Liver (tissue), 8 donors: ENCODE measurements at regions not wholly inside any gene's neighbourhood (a gene's known extent, or its start where the extent isn't known, plus 50 kb on each side); places are given as distances from the start of the nearest gene placed in this dataset.

Experiments
- DNase-seq: peaks from one replicate; pipeline ENCODE4 v3.0.0-alpha.2; 2017; ENCODE audit warnings: low spot score
- H3K27ac ChIP-seq, 2 donors: one replicate each; pipeline ENCODE4 v1.7.0; 2013; ENCODE audit warnings: inconsistent platforms in 2 of 2, low read length in 2 of 2, control low read depth in 1 of 2, low read depth in 1 of 2, mild to moderate bottlenecking in 1 of 2
- H3K27me3 ChIP-seq, 4 donors: one replicate each; pipeline versions ENCODE4 v1.6.1 to v1.7.0; 2013; ENCODE audit warnings: low read length in 3 of 4, inconsistent platforms in 1 of 4, mild to moderate bottlenecking in 1 of 4, moderate library complexity in 1 of 4; ENCODE audit not compliant: control insufficient read depth in 4 of 4, insufficient read depth in 4 of 4
- H3K36me3 ChIP-seq, 4 donors: one replicate each; pipeline versions ENCODE4 v1.6.1 to v1.7.0; 2013; ENCODE audit warnings: low read length in 3 of 4, mild to moderate bottlenecking in 3 of 4, low read depth in 1 of 4, moderate library complexity in 1 of 4; ENCODE audit not compliant: control insufficient read depth in 4 of 4, insufficient read depth in 3 of 4
- H3K4me1 ChIP-seq, 4 donors: one replicate each; pipeline versions ENCODE4 v1.6.1 to v1.7.0; 2013; ENCODE audit warnings: low read length in 3 of 4, mild to moderate bottlenecking in 3 of 4, moderate library complexity in 1 of 4; ENCODE audit not compliant: control insufficient read depth in 4 of 4, insufficient read depth in 4 of 4
- H3K4me3 ChIP-seq, 3 donors: one replicate each; pipeline versions ENCODE4 v1.6.1 to v1.7.0; 2013; ENCODE audit warnings: low read length in 3 of 3, control low read depth in 1 of 3, low read depth in 1 of 3, mild to moderate bottlenecking in 1 of 3
- H3K9ac ChIP-seq, 2 donors: one replicate each; pipeline ENCODE4 v1.7.0; 2013; ENCODE audit warnings: low read length in 2 of 2, mild to moderate bottlenecking in 2 of 2, moderate library complexity in 2 of 2, control low read depth in 1 of 2, low read depth in 1 of 2
- H3K9me3 ChIP-seq, 4 donors: one replicate each; pipeline versions ENCODE4 v1.6.1 to v1.7.0; 2013; ENCODE audit warnings: low read length in 3 of 4; ENCODE audit not compliant: control insufficient read depth in 4 of 4
- EGR1 ChIP-seq, 2 donors: IDR thresholded peaks; 2 replicates each; pipeline ENCODE4 v1.6.1; 2016 to 2018; ENCODE audit warnings: antibody characterized with exemption in 2 of 2, low read depth in 2 of 2
- FOXA1 ChIP-seq: IDR thresholded peaks from 2 replicates; pipeline ENCODE4 v1.6.1; 2016; ENCODE audit warnings: antibody characterized with exemption
- FOXA2 ChIP-seq: IDR thresholded peaks from 2 replicates; pipeline ENCODE4 v1.6.1; 2016; ENCODE audit warnings: antibody characterized with exemption
- GABPA ChIP-seq, 2 donors: IDR thresholded peaks in 1 of 2; conservative IDR thresholded peaks in 1 of 2; 2 replicates each; pipeline ENCODE4 v1.6.1; 2016; ENCODE audit warnings: antibody characterized with exemption in 2 of 2, mild to moderate bottlenecking in 1 of 2, moderate library complexity in 1 of 2
- HNF4A ChIP-seq, 2 donors: conservative IDR thresholded peaks; 2 replicates each; pipeline ENCODE4 v1.6.1; 2016; ENCODE audit warnings: antibody characterized with exemption in 2 of 2, mild to moderate bottlenecking in 2 of 2
- HNF4G ChIP-seq: IDR thresholded peaks from 2 replicates; pipeline ENCODE4 v1.6.1; 2016; ENCODE audit warnings: antibody characterized with exemption
- JUND ChIP-seq, 2 donors: IDR thresholded peaks; 2 replicates each; pipeline ENCODE4 v1.6.1; 2016; ENCODE audit warnings: antibody characterized with exemption in 2 of 2
- MAX ChIP-seq: IDR thresholded peaks from 2 replicates; pipeline ENCODE4 v1.6.1; 2016; ENCODE audit warnings: antibody characterized with exemption
- NR2F2 ChIP-seq: IDR thresholded peaks from 2 replicates; pipeline ENCODE4 v1.6.1; 2016; ENCODE audit warnings: antibody characterized with exemption
- RAD21 ChIP-seq, 2 donors: IDR thresholded peaks; 2 replicates each; pipeline ENCODE4 v1.6.1; 2016; ENCODE audit warnings: antibody characterized with exemption in 2 of 2, mild to moderate bottlenecking in 2 of 2
- RXRA ChIP-seq, 2 donors: IDR thresholded peaks; 2 replicates each; pipeline ENCODE4 v1.6.1; 2017 to 2018; ENCODE audit warnings: antibody characterized with exemption in 2 of 2, mild to moderate bottlenecking in 1 of 2
- SP1 ChIP-seq: IDR thresholded peaks from 2 replicates; pipeline ENCODE4 v1.6.1; 2018; ENCODE audit warnings: antibody characterized with exemption, mild to moderate bottlenecking
- TAF1 ChIP-seq: conservative IDR thresholded peaks from 2 replicates; pipeline ENCODE4 v1.6.1; 2016; ENCODE audit warnings: antibody characterized with exemption, mild to moderate bottlenecking
- YY1 ChIP-seq: IDR thresholded peaks from 2 replicates; pipeline ENCODE4 v1.6.1; 2016; ENCODE audit warnings: antibody characterized with exemption, mild to moderate bottlenecking
- WGBS: extraction: QIAGEN DNeasy Blood & Tissue Kit; methylation state at CpG from one replicate; pipeline ENCODE4 v1.1.7; 2013; 5-methylcytosine and 5-hydroxymethylcytosine counted together
- TF ChIP-seq, protein P1 (sequence below): IDR thresholded peaks from 2 replicates; pipeline ENCODE4 v1.6.1; 2016; ENCODE audit warnings: antibody characterized with exemption, mild to moderate bottlenecking
- TF ChIP-seq, protein P2 (sequence below): IDR thresholded peaks from 2 replicates; pipeline ENCODE4 v1.6.1; 2016; ENCODE audit warnings: antibody characterized with exemption
- TF ChIP-seq, protein P3 (sequence below): IDR thresholded peaks from 2 replicates; pipeline ENCODE4 v1.6.1; 2016; ENCODE audit warnings: antibody characterized with exemption
- TF ChIP-seq, protein P4 (sequence below): fragments of 150-350 bp; IDR thresholded peaks from 2 replicates; pipeline ENCODE4 v1.5.1; 2017; ENCODE audit warnings: improper control_type of control experiment, low read depth, low read length; ENCODE audit not compliant: missing input control
- donor health status: healthy.
- donor health status: healthy.
- donor health status: healthy.
- donor health status: healthy.
- donor health status: healthy.

- no peak for TF ChIP-seq TAF1
- TF ChIP-seq, protein P1, sequence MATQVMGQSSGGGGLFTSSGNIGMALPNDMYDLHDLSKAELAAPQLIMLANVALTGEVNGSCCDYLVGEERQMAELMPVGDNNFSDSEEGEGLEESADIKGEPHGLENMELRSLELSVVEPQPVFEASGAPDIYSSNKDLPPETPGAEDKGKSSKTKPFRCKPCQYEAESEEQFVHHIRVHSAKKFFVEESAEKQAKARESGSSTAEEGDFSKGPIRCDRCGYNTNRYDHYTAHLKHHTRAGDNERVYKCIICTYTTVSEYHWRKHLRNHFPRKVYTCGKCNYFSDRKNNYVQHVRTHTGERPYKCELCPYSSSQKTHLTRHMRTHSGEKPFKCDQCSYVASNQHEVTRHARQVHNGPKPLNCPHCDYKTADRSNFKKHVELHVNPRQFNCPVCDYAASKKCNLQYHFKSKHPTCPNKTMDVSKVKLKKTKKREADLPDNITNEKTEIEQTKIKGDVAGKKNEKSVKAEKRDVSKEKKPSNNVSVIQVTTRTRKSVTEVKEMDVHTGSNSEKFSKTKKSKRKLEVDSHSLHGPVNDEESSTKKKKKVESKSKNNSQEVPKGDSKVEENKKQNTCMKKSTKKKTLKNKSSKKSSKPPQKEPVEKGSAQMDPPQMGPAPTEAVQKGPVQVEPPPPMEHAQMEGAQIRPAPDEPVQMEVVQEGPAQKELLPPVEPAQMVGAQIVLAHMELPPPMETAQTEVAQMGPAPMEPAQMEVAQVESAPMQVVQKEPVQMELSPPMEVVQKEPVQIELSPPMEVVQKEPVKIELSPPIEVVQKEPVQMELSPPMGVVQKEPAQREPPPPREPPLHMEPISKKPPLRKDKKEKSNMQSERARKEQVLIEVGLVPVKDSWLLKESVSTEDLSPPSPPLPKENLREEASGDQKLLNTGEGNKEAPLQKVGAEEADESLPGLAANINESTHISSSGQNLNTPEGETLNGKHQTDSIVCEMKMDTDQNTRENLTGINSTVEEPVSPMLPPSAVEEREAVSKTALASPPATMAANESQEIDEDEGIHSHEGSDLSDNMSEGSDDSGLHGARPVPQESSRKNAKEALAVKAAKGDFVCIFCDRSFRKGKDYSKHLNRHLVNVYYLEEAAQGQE, result no peak
- no peak for TF ChIP-seq HNF4G
- TF ChIP-seq, protein P2, sequence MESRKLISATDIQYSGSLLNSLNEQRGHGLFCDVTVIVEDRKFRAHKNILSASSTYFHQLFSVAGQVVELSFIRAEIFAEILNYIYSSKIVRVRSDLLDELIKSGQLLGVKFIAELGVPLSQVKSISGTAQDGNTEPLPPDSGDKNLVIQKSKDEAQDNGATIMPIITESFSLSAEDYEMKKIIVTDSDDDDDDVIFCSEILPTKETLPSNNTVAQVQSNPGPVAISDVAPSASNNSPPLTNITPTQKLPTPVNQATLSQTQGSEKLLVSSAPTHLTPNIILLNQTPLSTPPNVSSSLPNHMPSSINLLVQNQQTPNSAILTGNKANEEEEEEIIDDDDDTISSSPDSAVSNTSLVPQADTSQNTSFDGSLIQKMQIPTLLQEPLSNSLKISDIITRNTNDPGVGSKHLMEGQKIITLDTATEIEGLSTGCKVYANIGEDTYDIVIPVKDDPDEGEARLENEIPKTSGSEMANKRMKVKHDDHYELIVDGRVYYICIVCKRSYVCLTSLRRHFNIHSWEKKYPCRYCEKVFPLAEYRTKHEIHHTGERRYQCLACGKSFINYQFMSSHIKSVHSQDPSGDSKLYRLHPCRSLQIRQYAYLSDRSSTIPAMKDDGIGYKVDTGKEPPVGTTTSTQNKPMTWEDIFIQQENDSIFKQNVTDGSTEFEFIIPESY, result no peak
- TF ChIP-seq, protein P3, sequence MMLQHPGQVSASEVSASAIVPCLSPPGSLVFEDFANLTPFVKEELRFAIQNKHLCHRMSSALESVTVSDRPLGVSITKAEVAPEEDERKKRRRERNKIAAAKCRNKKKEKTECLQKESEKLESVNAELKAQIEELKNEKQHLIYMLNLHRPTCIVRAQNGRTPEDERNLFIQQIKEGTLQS, result no peak
- TF ChIP-seq HNF4A (conservative IDR thresholded peaks at IDR 0.05), result no peak
- no peak for TF ChIP-seq NR2F2
- no peak for TF ChIP-seq FOXA1
- TF ChIP-seq, protein P4, sequence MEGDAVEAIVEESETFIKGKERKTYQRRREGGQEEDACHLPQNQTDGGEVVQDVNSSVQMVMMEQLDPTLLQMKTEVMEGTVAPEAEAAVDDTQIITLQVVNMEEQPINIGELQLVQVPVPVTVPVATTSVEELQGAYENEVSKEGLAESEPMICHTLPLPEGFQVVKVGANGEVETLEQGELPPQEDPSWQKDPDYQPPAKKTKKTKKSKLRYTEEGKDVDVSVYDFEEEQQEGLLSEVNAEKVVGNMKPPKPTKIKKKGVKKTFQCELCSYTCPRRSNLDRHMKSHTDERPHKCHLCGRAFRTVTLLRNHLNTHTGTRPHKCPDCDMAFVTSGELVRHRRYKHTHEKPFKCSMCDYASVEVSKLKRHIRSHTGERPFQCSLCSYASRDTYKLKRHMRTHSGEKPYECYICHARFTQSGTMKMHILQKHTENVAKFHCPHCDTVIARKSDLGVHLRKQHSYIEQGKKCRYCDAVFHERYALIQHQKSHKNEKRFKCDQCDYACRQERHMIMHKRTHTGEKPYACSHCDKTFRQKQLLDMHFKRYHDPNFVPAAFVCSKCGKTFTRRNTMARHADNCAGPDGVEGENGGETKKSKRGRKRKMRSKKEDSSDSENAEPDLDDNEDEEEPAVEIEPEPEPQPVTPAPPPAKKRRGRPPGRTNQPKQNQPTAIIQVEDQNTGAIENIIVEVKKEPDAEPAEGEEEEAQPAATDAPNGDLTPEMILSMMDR, result no peak
- TF ChIP-seq FOXA2, result no peak
- no peak for TF ChIP-seq EGR1 (IDR thresholded peaks at IDR 0.05; ENCODE audit: low read depth in 2 of 2)
- no peak for TF ChIP-seq SP1
- TF ChIP-seq JUND (IDR thresholded peaks at IDR 0.05), result no peak
- TF ChIP-seq YY1, result no peak
- no peak for TF ChIP-seq RAD21 (IDR thresholded peaks at IDR 0.05)
- no peak for TF ChIP-seq GABPA (IDR thresholded peaks at IDR 0.05 in 1 of 2, conservative IDR thresholded peaks at IDR 0.05 in 1 of 2)
- no peak for TF ChIP-seq MAX
- no peak for TF ChIP-seq RXRA (IDR thresholded peaks at IDR 0.05)
- no peak for DNase-seq
- H3K9ac ChIP-seq, result no peak overlapping the region
- H3K27ac ChIP-seq, result no peak overlapping the region
- WGBS, result 71% methylated on average over 1 of the region's 1 CpG
- no peaks in the 10 kb centered on the region for H3K27me3 ChIP-seq
- H3K9me3 ChIP-seq, result no peaks in the 10 kb centered on the region
- H3K36me3 ChIP-seq, result no peaks in the 10 kb centered on the region
- no peak overlapping the region for H3K4me3 ChIP-seq
- H3K4me1 ChIP-seq, result no peaks in the 10 kb centered on the region
Measured at GRCh38 chr14:83171761-83172160, 1638.1 kb upstream of the SEL1L start.

DNA sequence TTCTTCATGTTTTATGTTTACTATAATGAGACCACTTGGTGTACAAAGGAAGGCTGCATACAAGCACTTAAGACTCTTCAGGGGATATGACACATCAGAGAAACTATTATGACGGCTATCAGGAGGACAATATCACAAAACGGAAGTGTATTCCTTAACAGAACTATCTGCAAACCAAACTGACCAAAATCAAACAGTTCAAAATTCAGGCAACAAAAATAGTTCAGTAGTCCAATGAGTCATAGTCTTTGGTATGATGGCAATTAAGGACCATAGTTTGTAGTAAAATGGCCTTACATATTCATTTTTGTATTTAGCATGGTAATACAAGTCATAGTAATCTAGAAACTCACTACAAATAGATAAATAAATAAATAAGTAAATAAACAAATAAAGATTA is 1638.7 kb upstream of the SEL1L start:
- no peaks in the 10 kb centered on the region for H3K36me3 ChIP-seq
- H3K27me3 ChIP-seq, result no peaks in the 10 kb centered on the region
- no peak overlapping the region for H3K27ac ChIP-seq
- no peak overlapping the region for H3K4me3 ChIP-seq
- H3K9me3 ChIP-seq, result no peaks in the 10 kb centered on the region
- H3K4me1 ChIP-seq, result no peaks in the 10 kb centered on the region
- H3K9ac ChIP-seq, result no peak overlapping the region
- DNase-seq, result no peak
- WGBS, result 71% methylated on average over 2 of the region's 2 CpGs
- TF ChIP-seq EGR1 (IDR thresholded peaks at IDR 0.05; ENCODE audit: low read depth in 2 of 2) (no peak), FOXA2 (no peak), SP1 (no peak), RAD21 (IDR thresholded peaks at IDR 0.05) (no peak), HNF4G (no peak), MAX (no peak), GABPA (IDR thresholded peaks at IDR 0.05 in 1 of 2, conservative IDR thresholded peaks at IDR 0.05 in 1 of 2) (no peak), HNF4A (conservative IDR thresholded peaks at IDR 0.05) (no peak)
- TF ChIP-seq, protein P2, result no peak
- TF ChIP-seq, protein P1, result no peak
